ENCODE measurements at regions not wholly inside any gene's neighbourhood (a gene's known extent, or its start where the extent isn't known, plus 50 kb on each side); places are given as distances from the start of the nearest gene placed in this dataset.

GRCh38 chr5:125725691-125726090 lies 697.5 kb upstream of the GRAMD2B start:
- no peak overlapping the region for H3K27ac ChIP-seq (ENCODE audit: low read depth in 1 of 2, low read length in 1 of 2)
- no peak for TF ChIP-seq CTCF (IDR thresholded peaks at IDR 0.05; ENCODE audit: control extremely low read depth, extremely low read depth)
- 75 to 86% methylated on average over 4 of the region's 4 CpGs for WGBS, 2 donors

GRCh38 chr5:125743939-125744338 lies 679.3 kb upstream of the GRAMD2B start:
- H3K27me3 ChIP-seq (ENCODE audit: control insufficient read depth in 3 of 3, insufficient read depth in 3 of 3, low read length in 2 of 3), result no peaks in the 10 kb centered on the region
- no peak for ATAC-seq (ENCODE audit: insufficient read depth, low FRiP score)
- no peak for TF ChIP-seq CTCF (IDR thresholded peaks at IDR 0.05; ENCODE audit: control extremely low read depth, extremely low read depth)

More at GRCh38 chr5:125725691-125726090, 697.5 kb upstream of the GRAMD2B start:
- Histone ChIP-seq H3K36me3 (ENCODE audit: control insufficient read depth in 4 of 4, insufficient read depth in 4 of 4, low read length in 4 of 4) (no peaks in the 10 kb centered on the region), H3K4me3 (no peak overlapping the region), H3K4me1 (ENCODE audit: control insufficient read depth in 5 of 5, insufficient read depth in 5 of 5, low read length in 5 of 5) (no peaks in the 10 kb centered on the region), H3K9ac (ENCODE audit: insufficient read depth in 1 of 2, low read length in 2 of 2) (no peak overlapping the region), H3K9me3 (ENCODE audit: control insufficient read depth in 4 of 4, insufficient read depth in 3 of 4, low read length in 3 of 4) (peaks cover 0 to 3% (median 0%) of the 10 kb centered on the region in 4 donors), H3K27me3 (ENCODE audit: control insufficient read depth in 3 of 3, insufficient read depth in 3 of 3, low read length in 2 of 3) (no peaks in the 10 kb centered on the region)
- ATAC-seq (ENCODE audit: insufficient read depth, low FRiP score), result no peak
- no peak for DNase-seq

GRCh38 chr5:125746917-125747316 lies 676.3 kb upstream of the GRAMD2B start:
- no peak for TF ChIP-seq CTCF (IDR thresholded peaks at IDR 0.05; ENCODE audit: control extremely low read depth, extremely low read depth)
- Histone ChIP-seq H3K27me3 (ENCODE audit: control insufficient read depth in 3 of 3, insufficient read depth in 3 of 3, low read length in 2 of 3) (no peaks in the 10 kb centered on the region), H3K4me3 (no peak overlapping the region), H3K4me1 (ENCODE audit: control insufficient read depth in 5 of 5, insufficient read depth in 5 of 5, low read length in 5 of 5) (no peaks in the 10 kb centered on the region), H3K27ac (ENCODE audit: low read depth in 1 of 2, low read length in 1 of 2) (no peak overlapping the region), H3K9me3 (ENCODE audit: control insufficient read depth in 4 of 4, insufficient read depth in 3 of 4, low read length in 3 of 4) (peaks cover 0 to 2% (median 0%) of the 10 kb centered on the region in 4 donors), H3K36me3 (ENCODE audit: control insufficient read depth in 4 of 4, insufficient read depth in 4 of 4, low read length in 4 of 4) (no peaks in the 10 kb centered on the region), H3K9ac (ENCODE audit: insufficient read depth in 1 of 2, low read length in 2 of 2) (no peak overlapping the region)
- peak in 1 of 3 donors; percentile 13 for DNase-seq
- WGBS, 2 donors, result 71 to 85% methylated on average over 1 of the region's 1 CpG
- no peak for ATAC-seq (ENCODE audit: insufficient read depth, low FRiP score)

More at GRCh38 chr5:125743939-125744338, 679.3 kb upstream of the GRAMD2B start:
- H3K27ac ChIP-seq (ENCODE audit: low read depth in 1 of 2, low read length in 1 of 2), result no peak overlapping the region
- no peak overlapping the region for H3K4me3 ChIP-seq
- no peak overlapping the region for H3K9ac ChIP-seq (ENCODE audit: insufficient read depth in 1 of 2, low read length in 2 of 2)
- DNase-seq, result no peak
- no peaks in the 10 kb centered on the region for H3K36me3 ChIP-seq (ENCODE audit: control insufficient read depth in 4 of 4, insufficient read depth in 4 of 4, low read length in 4 of 4)
- H3K4me1 ChIP-seq (ENCODE audit: control insufficient read depth in 5 of 5, insufficient read depth in 5 of 5, low read length in 5 of 5), result no peaks in the 10 kb centered on the region
- peaks cover 0 to 2% (median 0%) of the 10 kb centered on the region in 4 donors for H3K9me3 ChIP-seq (ENCODE audit: control insufficient read depth in 4 of 4, insufficient read depth in 3 of 4, low read length in 3 of 4)
- WGBS, 2 donors, result 94 to 95% methylated on average over 3 of the region's 3 CpGs

All from lung (tissue), 11 donors.